Liver (tissue), 8 donors: ENCODE measurements at regions not wholly inside any gene's neighbourhood (a gene's known extent, or its start where the extent isn't known, plus 50 kb on each side); places are given as distances from the start of the nearest gene placed in this dataset.

ENCODE experiments used
- DNase-seq: peaks from one replicate; pipeline ENCODE4 v3.0.0-alpha.2; 2017; ENCODE audit warnings: low spot score
- H3K27ac ChIP-seq, 2 donors: one replicate each; pipeline ENCODE4 v1.7.0; 2013; ENCODE audit warnings: inconsistent platforms in 2 of 2, low read length in 2 of 2, control low read depth in 1 of 2, low read depth in 1 of 2, mild to moderate bottlenecking in 1 of 2
- H3K27me3 ChIP-seq, 4 donors: one replicate each; pipeline versions ENCODE4 v1.6.1 to v1.7.0; 2013; ENCODE audit warnings: low read length in 3 of 4, inconsistent platforms in 1 of 4, mild to moderate bottlenecking in 1 of 4, moderate library complexity in 1 of 4; ENCODE audit not compliant: control insufficient read depth in 4 of 4, insufficient read depth in 4 of 4
- H3K36me3 ChIP-seq, 4 donors: one replicate each; pipeline versions ENCODE4 v1.6.1 to v1.7.0; 2013; ENCODE audit warnings: low read length in 3 of 4, mild to moderate bottlenecking in 3 of 4, low read depth in 1 of 4, moderate library complexity in 1 of 4; ENCODE audit not compliant: control insufficient read depth in 4 of 4, insufficient read depth in 3 of 4
- H3K4me1 ChIP-seq, 4 donors: one replicate each; pipeline versions ENCODE4 v1.6.1 to v1.7.0; 2013; ENCODE audit warnings: low read length in 3 of 4, mild to moderate bottlenecking in 3 of 4, moderate library complexity in 1 of 4; ENCODE audit not compliant: control insufficient read depth in 4 of 4, insufficient read depth in 4 of 4
- H3K4me3 ChIP-seq, 3 donors: one replicate each; pipeline versions ENCODE4 v1.6.1 to v1.7.0; 2013; ENCODE audit warnings: low read length in 3 of 3, control low read depth in 1 of 3, low read depth in 1 of 3, mild to moderate bottlenecking in 1 of 3
- H3K9ac ChIP-seq, 2 donors: one replicate each; pipeline ENCODE4 v1.7.0; 2013; ENCODE audit warnings: low read length in 2 of 2, mild to moderate bottlenecking in 2 of 2, moderate library complexity in 2 of 2, control low read depth in 1 of 2, low read depth in 1 of 2
- H3K9me3 ChIP-seq, 4 donors: one replicate each; pipeline versions ENCODE4 v1.6.1 to v1.7.0; 2013; ENCODE audit warnings: low read length in 3 of 4; ENCODE audit not compliant: control insufficient read depth in 4 of 4
- EGR1 ChIP-seq, 2 donors: IDR thresholded peaks; 2 replicates each; pipeline ENCODE4 v1.6.1; 2016 to 2018; ENCODE audit warnings: antibody characterized with exemption in 2 of 2, low read depth in 2 of 2
- FOXA1 ChIP-seq: IDR thresholded peaks from 2 replicates; pipeline ENCODE4 v1.6.1; 2016; ENCODE audit warnings: antibody characterized with exemption
- GABPA ChIP-seq, 2 donors: IDR thresholded peaks in 1 of 2; conservative IDR thresholded peaks in 1 of 2; 2 replicates each; pipeline ENCODE4 v1.6.1; 2016; ENCODE audit warnings: antibody characterized with exemption in 2 of 2, mild to moderate bottlenecking in 1 of 2, moderate library complexity in 1 of 2
- HNF4A ChIP-seq, 2 donors: conservative IDR thresholded peaks; 2 replicates each; pipeline ENCODE4 v1.6.1; 2016; ENCODE audit warnings: antibody characterized with exemption in 2 of 2, mild to moderate bottlenecking in 2 of 2
- HNF4G ChIP-seq: IDR thresholded peaks from 2 replicates; pipeline ENCODE4 v1.6.1; 2016; ENCODE audit warnings: antibody characterized with exemption
- JUND ChIP-seq, 2 donors: IDR thresholded peaks; 2 replicates each; pipeline ENCODE4 v1.6.1; 2016; ENCODE audit warnings: antibody characterized with exemption in 2 of 2
- NR2F2 ChIP-seq: IDR thresholded peaks from 2 replicates; pipeline ENCODE4 v1.6.1; 2016; ENCODE audit warnings: antibody characterized with exemption
- REST ChIP-seq: IDR thresholded peaks from 2 replicates; pipeline ENCODE4 v1.6.1; 2016; ENCODE audit warnings: antibody characterized with exemption, mild to moderate bottlenecking
- RXRA ChIP-seq, 2 donors: IDR thresholded peaks; 2 replicates each; pipeline ENCODE4 v1.6.1; 2017 to 2018; ENCODE audit warnings: antibody characterized with exemption in 2 of 2, mild to moderate bottlenecking in 1 of 2
- SP1 ChIP-seq: IDR thresholded peaks from 2 replicates; pipeline ENCODE4 v1.6.1; 2018; ENCODE audit warnings: antibody characterized with exemption, mild to moderate bottlenecking
- WGBS: extraction: QIAGEN DNeasy Blood & Tissue Kit; methylation state at CpG from one replicate; pipeline ENCODE4 v1.1.7; 2013; 5-methylcytosine and 5-hydroxymethylcytosine counted together
- TF ChIP-seq, protein P1 (sequence below): fragments of 150-350 bp; IDR thresholded peaks from 2 replicates; pipeline ENCODE4 v1.5.1; 2017; ENCODE audit warnings: improper control_type of control experiment, low read depth, low read length; ENCODE audit not compliant: missing input control
- TF ChIP-seq, protein P2 (sequence below): IDR thresholded peaks from 2 replicates; pipeline ENCODE4 v1.6.1; 2016; ENCODE audit warnings: antibody characterized with exemption
- TF ChIP-seq, protein P3 (sequence below): IDR thresholded peaks from 2 replicates; pipeline ENCODE4 v1.6.1; 2016; ENCODE audit warnings: antibody characterized with exemption
- donor health status: healthy.
- donor health status: healthy.
- donor health status: healthy.
- donor health status: healthy.
- donor health status: healthy.

DNA sequence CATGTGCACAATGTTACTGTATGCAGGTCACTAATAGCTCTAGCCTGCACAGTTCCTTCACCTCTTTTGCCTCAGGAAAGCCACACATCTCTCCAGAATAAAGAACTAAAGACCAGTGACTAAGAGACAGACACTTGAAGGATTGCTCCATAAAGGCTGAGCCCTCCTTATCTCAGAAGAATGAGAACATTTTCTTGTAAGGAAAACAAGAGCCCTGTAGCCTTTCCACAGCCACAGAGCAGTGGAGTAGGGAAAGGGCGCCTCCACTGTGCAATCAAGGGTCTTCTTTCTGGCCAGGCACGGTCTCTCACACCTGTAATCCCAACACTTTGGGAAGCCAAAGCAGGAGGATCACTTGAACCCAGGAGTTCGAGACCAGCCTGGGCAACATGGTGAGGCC, 202.6 kb upstream of the TMEM45B start:
- no peak overlapping the region for H3K4me3 ChIP-seq
- H3K4me1 ChIP-seq, result no peaks in the 10 kb centered on the region
- TF ChIP-seq EGR1 (IDR thresholded peaks at IDR 0.05; ENCODE audit: low read depth in 2 of 2) (no peak), HNF4A (conservative IDR thresholded peaks at IDR 0.05) (no peak), HNF4G (no peak), REST (no peak), GABPA (IDR thresholded peaks at IDR 0.05 in 1 of 2, conservative IDR thresholded peaks at IDR 0.05 in 1 of 2) (no peak), NR2F2 (no peak), JUND (IDR thresholded peaks at IDR 0.05) (no peak), RXRA (IDR thresholded peaks at IDR 0.05) (no peak)
- TF ChIP-seq, protein P1, sequence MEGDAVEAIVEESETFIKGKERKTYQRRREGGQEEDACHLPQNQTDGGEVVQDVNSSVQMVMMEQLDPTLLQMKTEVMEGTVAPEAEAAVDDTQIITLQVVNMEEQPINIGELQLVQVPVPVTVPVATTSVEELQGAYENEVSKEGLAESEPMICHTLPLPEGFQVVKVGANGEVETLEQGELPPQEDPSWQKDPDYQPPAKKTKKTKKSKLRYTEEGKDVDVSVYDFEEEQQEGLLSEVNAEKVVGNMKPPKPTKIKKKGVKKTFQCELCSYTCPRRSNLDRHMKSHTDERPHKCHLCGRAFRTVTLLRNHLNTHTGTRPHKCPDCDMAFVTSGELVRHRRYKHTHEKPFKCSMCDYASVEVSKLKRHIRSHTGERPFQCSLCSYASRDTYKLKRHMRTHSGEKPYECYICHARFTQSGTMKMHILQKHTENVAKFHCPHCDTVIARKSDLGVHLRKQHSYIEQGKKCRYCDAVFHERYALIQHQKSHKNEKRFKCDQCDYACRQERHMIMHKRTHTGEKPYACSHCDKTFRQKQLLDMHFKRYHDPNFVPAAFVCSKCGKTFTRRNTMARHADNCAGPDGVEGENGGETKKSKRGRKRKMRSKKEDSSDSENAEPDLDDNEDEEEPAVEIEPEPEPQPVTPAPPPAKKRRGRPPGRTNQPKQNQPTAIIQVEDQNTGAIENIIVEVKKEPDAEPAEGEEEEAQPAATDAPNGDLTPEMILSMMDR, result no peak
- TF ChIP-seq, protein P2, sequence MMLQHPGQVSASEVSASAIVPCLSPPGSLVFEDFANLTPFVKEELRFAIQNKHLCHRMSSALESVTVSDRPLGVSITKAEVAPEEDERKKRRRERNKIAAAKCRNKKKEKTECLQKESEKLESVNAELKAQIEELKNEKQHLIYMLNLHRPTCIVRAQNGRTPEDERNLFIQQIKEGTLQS, result no peak
- TF ChIP-seq, protein P3, sequence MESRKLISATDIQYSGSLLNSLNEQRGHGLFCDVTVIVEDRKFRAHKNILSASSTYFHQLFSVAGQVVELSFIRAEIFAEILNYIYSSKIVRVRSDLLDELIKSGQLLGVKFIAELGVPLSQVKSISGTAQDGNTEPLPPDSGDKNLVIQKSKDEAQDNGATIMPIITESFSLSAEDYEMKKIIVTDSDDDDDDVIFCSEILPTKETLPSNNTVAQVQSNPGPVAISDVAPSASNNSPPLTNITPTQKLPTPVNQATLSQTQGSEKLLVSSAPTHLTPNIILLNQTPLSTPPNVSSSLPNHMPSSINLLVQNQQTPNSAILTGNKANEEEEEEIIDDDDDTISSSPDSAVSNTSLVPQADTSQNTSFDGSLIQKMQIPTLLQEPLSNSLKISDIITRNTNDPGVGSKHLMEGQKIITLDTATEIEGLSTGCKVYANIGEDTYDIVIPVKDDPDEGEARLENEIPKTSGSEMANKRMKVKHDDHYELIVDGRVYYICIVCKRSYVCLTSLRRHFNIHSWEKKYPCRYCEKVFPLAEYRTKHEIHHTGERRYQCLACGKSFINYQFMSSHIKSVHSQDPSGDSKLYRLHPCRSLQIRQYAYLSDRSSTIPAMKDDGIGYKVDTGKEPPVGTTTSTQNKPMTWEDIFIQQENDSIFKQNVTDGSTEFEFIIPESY, result no peak
- H3K9ac ChIP-seq, result no peak overlapping the region
- H3K36me3 ChIP-seq, result no peaks in the 10 kb centered on the region
- H3K9me3 ChIP-seq, result no peaks in the 10 kb centered on the region
- no peak for DNase-seq
- H3K27ac ChIP-seq, result no peak overlapping the region
- no peaks in the 10 kb centered on the region for H3K27me3 ChIP-seq
- WGBS, result 73% methylated on average over 3 of the region's 3 CpGs

- Histone ChIP-seq H3K27ac (no peak overlapping the region), H3K4me1 (no peaks in the 10 kb centered on the region), H3K36me3 (no peaks in the 10 kb centered on the region), H3K4me3 (no peak overlapping the region), H3K9me3 (no peaks in the 10 kb centered on the region), H3K9ac (no peak overlapping the region), H3K27me3 (no peaks in the 10 kb centered on the region)
- 77% methylated on average over 11 of the region's 11 CpGs for WGBS
- TF ChIP-seq FOXA1, result no peak
- TF ChIP-seq SP1, result no peak
- DNase-seq, result no peak
Measured at GRCh38 chr11:129614256-129614944, 201.2 kb upstream of the TMEM45B start.
